ENCODE measurements at regions not wholly inside any gene's neighbourhood (a gene's known extent, or its start where the extent isn't known, plus 50 kb on each side); places are given as distances from the start of the nearest gene placed in this dataset.

DNA sequence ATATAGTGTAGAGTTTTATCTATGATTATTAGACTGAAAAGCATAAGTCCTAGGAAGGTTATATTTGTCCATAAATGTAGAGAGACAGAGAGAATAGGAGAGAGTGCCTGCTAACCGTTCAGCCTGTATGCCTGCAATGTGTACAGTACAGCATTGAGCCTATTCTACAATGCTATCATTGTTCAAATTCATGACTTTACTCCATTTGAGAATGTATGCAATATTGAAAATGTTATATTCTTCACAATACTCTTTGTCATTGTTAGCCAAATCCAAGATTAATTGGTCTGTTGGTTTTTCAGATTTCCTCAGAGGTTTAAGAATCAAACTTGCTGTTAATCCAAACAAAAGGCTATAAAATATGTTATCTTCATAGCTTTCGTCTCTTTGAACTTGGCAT, 585.2 kb upstream of the B3GALT2 start:
- Mint-ChIP-seq H3K27me3 (ENCODE audit: low read depth) (no peaks in the 10 kb centered on the region), H3K36me3 (ENCODE audit: low read depth) (peaks cover 17% of the 10 kb centered on the region), H3K4me1 (peaks cover 5% of the 10 kb centered on the region), H3K9me3 (peaks cover 24% of the 10 kb centered on the region), H3K4me3 (no peak overlapping the region), H3K27ac (no peak overlapping the region)
- no peak for TF ChIP-seq CTCF (IDR thresholded peaks at IDR 0.05; ENCODE audit: unreplicated experiment in 3 of 3)

- TF ChIP-seq CTCF (IDR thresholded peaks at IDR 0.05; ENCODE audit: unreplicated experiment in 3 of 3) = no peak
- Mint-ChIP-seq H3K36me3 (ENCODE audit: low read depth) (peaks cover 9% of the 10 kb centered on the region), H3K4me3 (no peak overlapping the region), H3K27ac (no peak overlapping the region), H3K27me3 (ENCODE audit: low read depth) (no peaks in the 10 kb centered on the region), H3K4me1 (peaks cover 5% of the 10 kb centered on the region), H3K9me3 (peaks cover 10% of the 10 kb centered on the region)
Observed at GRCh38 chr1:193769651-193770050, 583.2 kb upstream of the B3GALT2 start.

DNA sequence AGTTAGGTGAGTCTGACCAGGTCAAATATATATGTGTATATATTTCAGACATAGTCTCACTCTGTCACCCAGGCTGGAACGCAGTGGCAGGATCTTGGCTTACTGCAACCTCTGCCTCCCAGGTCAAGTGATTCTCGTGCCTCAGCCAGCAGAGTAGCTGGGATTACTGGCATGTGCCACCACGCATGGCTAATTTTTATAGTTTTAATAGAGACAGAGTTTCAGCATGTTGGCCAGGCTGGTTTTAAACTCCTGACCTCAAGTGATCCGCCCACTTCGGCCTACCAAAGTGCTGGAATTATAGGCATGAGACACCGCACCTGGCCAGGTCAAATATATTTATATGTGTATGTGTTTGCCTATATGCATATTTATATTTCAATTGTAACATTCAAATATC, 581.5 kb upstream of the B3GALT2 start:
- no peaks in the 10 kb centered on the region for H3K36me3 Mint-ChIP-seq (ENCODE audit: low read depth)
- H3K4me3 Mint-ChIP-seq = no peak overlapping the region
- H3K4me1 Mint-ChIP-seq = peaks cover 13% of the 10 kb centered on the region
- H3K27ac Mint-ChIP-seq = peak overlapping the region in 1 of 3 experiments; percentile 61
- no peaks in the 10 kb centered on the region for H3K9me3 Mint-ChIP-seq
- H3K27me3 Mint-ChIP-seq (ENCODE audit: low read depth) = no peaks in the 10 kb centered on the region
- no peak for TF ChIP-seq CTCF (IDR thresholded peaks at IDR 0.05; ENCODE audit: unreplicated experiment in 3 of 3)

DNA sequence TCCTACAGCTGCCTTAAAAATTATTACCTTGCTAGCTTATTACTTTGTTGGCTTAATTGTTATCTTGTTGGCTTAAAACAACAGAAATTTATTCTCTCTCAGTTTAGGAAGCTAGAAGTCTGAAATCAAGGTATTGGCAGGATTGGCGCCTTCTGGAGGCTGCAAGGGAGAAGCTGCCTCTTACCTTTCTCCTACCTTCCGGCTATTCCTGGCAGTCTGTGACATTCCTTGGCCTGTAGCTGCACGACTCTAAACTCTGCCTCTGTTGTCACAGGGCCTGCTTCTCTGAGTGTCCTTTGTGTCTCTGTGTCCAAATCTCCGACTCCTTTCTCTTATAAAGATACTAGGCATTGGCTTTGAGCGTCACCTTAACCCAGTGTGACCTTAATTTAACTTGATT, 579.9 kb upstream of the B3GALT2 start:
- no peak for TF ChIP-seq CTCF (IDR thresholded peaks at IDR 0.05; ENCODE audit: unreplicated experiment in 3 of 3)

DNA sequence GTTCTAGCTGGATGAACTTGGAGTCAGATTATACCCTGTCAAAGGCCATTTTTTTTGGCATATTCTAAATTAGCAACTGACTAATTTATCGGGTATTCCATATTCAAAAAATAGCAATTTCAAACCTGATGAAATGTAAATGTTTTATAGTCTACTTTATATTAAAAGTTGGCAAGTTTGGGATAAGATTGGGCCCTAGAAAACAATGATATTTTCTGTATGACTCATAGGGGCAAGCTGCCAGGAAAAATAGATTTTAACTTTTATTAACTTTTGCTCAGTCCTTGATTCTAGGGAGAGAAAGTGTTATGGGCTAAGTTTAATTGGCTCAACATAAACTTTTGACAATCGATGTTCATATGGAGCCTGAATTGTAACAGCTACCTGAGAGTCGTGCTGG, 576.9 kb upstream of the B3GALT2 start:
- Mint-ChIP-seq H3K4me3 (no peak overlapping the region), H3K27ac (peak overlapping the region in 1 of 3 experiments; percentile 4), H3K9me3 (no peaks in the 10 kb centered on the region), H3K27me3 (ENCODE audit: low read depth) (no peaks in the 10 kb centered on the region), H3K4me1 (peaks cover 18% of the 10 kb centered on the region), H3K36me3 (ENCODE audit: low read depth) (no peaks in the 10 kb centered on the region)
- TF ChIP-seq CTCF (IDR thresholded peaks at IDR 0.05; ENCODE audit: unreplicated experiment in 3 of 3) = no peak

More for the DNA sequence above, 579.9 kb upstream of the B3GALT2 start:
- Mint-ChIP-seq H3K9me3 (no peaks in the 10 kb centered on the region), H3K4me3 (no peak overlapping the region), H3K27ac (no peak overlapping the region), H3K36me3 (ENCODE audit: low read depth) (no peaks in the 10 kb centered on the region), H3K27me3 (ENCODE audit: low read depth) (no peaks in the 10 kb centered on the region), H3K4me1 (peaks cover 23% of the 10 kb centered on the region)

GRCh38 chr1:193762236-193762635, 575.8 kb upstream of the B3GALT2 start:
- no peaks in the 10 kb centered on the region for H3K36me3 Mint-ChIP-seq (ENCODE audit: low read depth)
- no peaks in the 10 kb centered on the region for H3K27me3 Mint-ChIP-seq (ENCODE audit: low read depth)
- no peaks in the 10 kb centered on the region for H3K9me3 Mint-ChIP-seq
- peaks cover 18% of the 10 kb centered on the region for H3K4me1 Mint-ChIP-seq
- no peak for TF ChIP-seq CTCF (IDR thresholded peaks at IDR 0.05; ENCODE audit: unreplicated experiment in 3 of 3)
- H3K27ac Mint-ChIP-seq = no peak overlapping the region
- H3K4me3 Mint-ChIP-seq = no peak overlapping the region
